Keratinocyte (primary cell): ENCODE measurements at regions not wholly inside any gene's neighbourhood (a gene's known extent, or its start where the extent isn't known, plus 50 kb on each side); places are given as distances from the start of the nearest gene placed in this dataset.

Experiments used
- DNase-seq: peaks from one replicate; pipeline ENCODE4 v3.0.0-alpha.2; 2011; ENCODE audit warnings: low read depth, missing footprints, low spot score
- FAIRE-seq: peaks from 2 replicates; lab custom pipeline; 2011; peaks lifted over from hg19 to GRCh38; lab: Jason Lieb, UNC
- H2AFZ ChIP-seq: 2 replicates; pipeline ENCODE4 v1.6.0; 2012; ENCODE audit warnings: low read length, control low read depth, inconsistent platforms; ENCODE audit not compliant: control insufficient read depth
- H3K27ac ChIP-seq: 2 replicates; pipeline ENCODE4 v1.5.1; 2011; ENCODE audit warnings: low read length; ENCODE audit not compliant: control insufficient read depth, insufficient read depth
- H3K27me3 ChIP-seq: 3 replicates; pipeline ENCODE4 v1.6.0; 2011; ENCODE audit warnings: low read length; ENCODE audit not compliant: control insufficient read depth, insufficient read depth; ENCODE audit errors: extremely low read depth
- H3K36me3 ChIP-seq, 2 experiments: 2 replicates in 1 of 2; 3 replicates in 1 of 2; pipeline ENCODE4 v1.5.1; 2011; ENCODE audit warnings: low read length in 2 of 2, mild to moderate bottlenecking in 1 of 2; ENCODE audit not compliant: control insufficient read depth in 2 of 2, insufficient read depth in 2 of 2; ENCODE audit errors: extremely low read depth in 1 of 2
- H3K4me1 ChIP-seq: 3 replicates; pipeline ENCODE4 v1.5.1; 2011; ENCODE audit warnings: low read length; ENCODE audit not compliant: control insufficient read depth, insufficient read depth; ENCODE audit errors: extremely low read depth
- H3K4me2 ChIP-seq: 3 replicates; pipeline ENCODE4 v1.6.0; 2011; ENCODE audit warnings: low read depth, low read length; ENCODE audit not compliant: control insufficient read depth, insufficient read depth; ENCODE audit errors: extremely low read depth
- H3K4me3 ChIP-seq, 3 experiments: fragments of 200-600 bp in 1 of 3; sonication (generic) in 1 of 3; 2 replicates in 2 of 3; 3 replicates in 1 of 3; pipeline ENCODE4 v1.5.1; 2011 to 2016; ENCODE audit warnings: low read length in 3 of 3, mild to moderate bottlenecking in 3 of 3, control low read depth in 2 of 3, inconsistent platforms in 1 of 3, low read depth in 1 of 3, mixed read lengths in 1 of 3, mixed run types in 1 of 3, moderate library complexity in 1 of 3; ENCODE audit not compliant: control insufficient read depth in 2 of 3, insufficient read depth in 2 of 3; ENCODE audit errors: extremely low read depth in 1 of 3
- H3K79me2 ChIP-seq: 2 replicates; pipeline ENCODE4 v1.6.0; 2012; ENCODE audit warnings: low read length; ENCODE audit not compliant: control insufficient read depth, insufficient read depth
- H3K9ac ChIP-seq: 3 replicates; pipeline ENCODE4 v1.6.0; 2011; ENCODE audit warnings: low read length; ENCODE audit not compliant: control insufficient read depth, insufficient read depth; ENCODE audit errors: extremely low read depth
- H3K9me1 ChIP-seq: 3 replicates; pipeline ENCODE4 v1.6.0; 2011; ENCODE audit warnings: low read length; ENCODE audit not compliant: control insufficient read depth, insufficient read depth; ENCODE audit errors: extremely low read depth
- H3K9me3 ChIP-seq: 2 replicates; pipeline ENCODE4 v1.5.1; 2012; ENCODE audit warnings: low read depth, low read length; ENCODE audit not compliant: control insufficient read depth
- H4K20me1 ChIP-seq: 3 replicates; pipeline ENCODE4 v1.6.0; 2011; ENCODE audit warnings: low read length; ENCODE audit not compliant: control insufficient read depth, insufficient read depth; ENCODE audit errors: extremely low read depth
- CTCF ChIP-seq, 3 experiments: IDR thresholded peaks in 1 of 3; conservative IDR thresholded peaks in 1 of 3; optimal IDR thresholded peaks in 1 of 3; 2 replicates in 2 of 3; 3 replicates in 1 of 3; pipeline versions ENCODE3 to v1.5.1; 2011; ENCODE audit warnings: low read length in 3 of 3, mild to moderate bottlenecking in 3 of 3, moderate library complexity in 2 of 3, control low read depth in 1 of 3, inconsistent platforms in 1 of 3; ENCODE audit not compliant: insufficient read depth in 2 of 3; ENCODE audit errors: extremely low read depth in 1 of 3
- EZH2 ChIP-seq: IDR thresholded peaks from one replicate; pipeline ENCODE4 v1.6.1; 2012; ENCODE audit warnings: inconsistent platforms, mild to moderate bottlenecking, low read length, moderate library complexity
- dilution Hi-C: fragments of 300-500 bp; cut with MboI; formaldehyde crosslinking; loops from one replicate; pipeline ENCODE4 v1.7.0; 2020; ENCODE audit warnings: low sequenced_read_pairs; ENCODE audit not compliant: extremely low pct_ligation_motif_present

GRCh38 chr5:121399879-121400278 is 451.8 kb upstream of the FTMT start:
- FAIRE-seq (no peak), DNase-seq (no peak)
- Histone ChIP-seq H3K9ac (no peak overlapping the region), H3K27ac (no peak overlapping the region), H3K36me3 (no peaks in the 10 kb centered on the region), H3K79me2 (no peaks in the 10 kb centered on the region), H2AFZ (no peak overlapping the region), H3K9me3 (no peaks in the 10 kb centered on the region), H3K4me3 (no peak overlapping the region), H3K4me2 (no peak overlapping the region), H4K20me1 (no peaks in the 10 kb centered on the region), H3K4me1 (no peaks in the 10 kb centered on the region), H3K27me3 (no peaks in the 10 kb centered on the region), H3K9me1 (no peaks in the 10 kb centered on the region)
- TF ChIP-seq CTCF (optimal IDR thresholded peaks at IDR 0.05 in 1 of 3, IDR thresholded peaks at IDR 0.05 in 1 of 3, conservative IDR thresholded peaks at IDR 0.05 in 1 of 3; ENCODE audit: extremely low read depth in 1 of 3, insufficient read depth in 2 of 3, low read length in 3 of 3) (no peak), EZH2 (no peak)
- dilution Hi-C loops: no loop called here

GRCh38 chr5:121408778-121409177 is 442.9 kb upstream of the FTMT start:
- no peaks in the 10 kb centered on the region for H3K27me3 ChIP-seq
- no peak overlapping the region for H3K4me2 ChIP-seq
- no peak overlapping the region for H3K9ac ChIP-seq
- H3K9me1 ChIP-seq: no peaks in the 10 kb centered on the region
- no peak overlapping the region for H2AFZ ChIP-seq
- dilution Hi-C loops: no loop called here
- H3K4me1 ChIP-seq: no peaks in the 10 kb centered on the region
- H3K9me3 ChIP-seq: no peaks in the 10 kb centered on the region
- no peak overlapping the region for H3K4me3 ChIP-seq
- no peak for DNase-seq
- no peak for TF ChIP-seq CTCF (optimal IDR thresholded peaks at IDR 0.05 in 1 of 3, IDR thresholded peaks at IDR 0.05 in 1 of 3, conservative IDR thresholded peaks at IDR 0.05 in 1 of 3; ENCODE audit: extremely low read depth in 1 of 3, insufficient read depth in 2 of 3, low read length in 3 of 3)
- no peak for TF ChIP-seq EZH2
- H3K36me3 ChIP-seq: no peaks in the 10 kb centered on the region
- H4K20me1 ChIP-seq: no peaks in the 10 kb centered on the region
- no peak for FAIRE-seq
- no peaks in the 10 kb centered on the region for H3K79me2 ChIP-seq
- H3K27ac ChIP-seq: no peak overlapping the region
